GM12878 (cell line): ENCODE measurements at regions not wholly inside any gene's neighbourhood (a gene's known extent, or its start where the extent isn't known, plus 50 kb on each side); places are given as distances from the start of the nearest gene placed in this dataset.

Experiments used
- ATAC-seq: fragments of 200-7000 bp; cut with Tn5 transposase; 3 replicates; pipeline ENCODE4 v1.9.1; 2020; ENCODE audit warnings: mild to moderate bottlenecking, moderate library complexity
- BruUV-seq: library from RNA; stranded (reverse); fragments of 400-500 nt; replicated peaks from 2 replicates; lab custom pipeline; 2021; lab: Mats Ljungman, UMichigan
- CTCF ChIA-PET: fragments of 300-600 bp; sonication (Branson Sonifier 250); formaldehyde crosslinking; extraction: SDS; loops from one replicate; lab custom pipeline; 2021; ENCODE audit warnings: inconsistent platforms; lab: Yijun Ruan, JAX
- POLR2A ChIA-PET: fragments of 350-600 bp; formaldehyde crosslinking; extraction: SDS; loops from one replicate; lab custom pipeline; 2021; ENCODE audit warnings: inconsistent platforms; lab: Charles Lee
- RAD21 ChIA-PET: fragments of 300-600 bp; sonication (Branson Sonifier 250); formaldehyde crosslinking; loops from one replicate; lab custom pipeline; 2023; ENCODE audit warnings: antibody characterized with exemption; ENCODE audit not compliant: unreplicated experiment; lab: Charles Lee
- SMC1A ChIA-PET: fragments of 300-600 bp; sonication (Branson Sonifier 250); formaldehyde crosslinking; loops from one replicate; lab custom pipeline; 2023; ENCODE audit not compliant: unreplicated experiment, uncharacterized antibody; lab: Charles Lee
- DNase-seq: peaks from one replicate; pipeline ENCODE4 v3.0.0-alpha.2; 2011; ENCODE audit warnings: low read depth, low spot score
- FAIRE-seq: peaks from 3 replicates; lab custom pipeline; 2011; peaks lifted over from hg19 to GRCh38; lab: Jason Lieb, UNC
- H2AFZ ChIP-seq: 2 replicates; pipeline ENCODE4 v1.6.0; 2011; ENCODE audit warnings: low read depth, low read length, control low read depth; ENCODE audit not compliant: control insufficient read depth
- H3K27ac ChIP-seq: 2 replicates; pipeline ENCODE4 v1.5.1; 2011; ENCODE audit warnings: control low read depth; ENCODE audit not compliant: control insufficient read depth, insufficient read depth
- H3K27me3 ChIP-seq, 2 experiments: replicated peaks in 1 of 2; 2 replicates each; pipeline versions ENCODE4 v1.6.0 to v1.6.1; 2011; ENCODE audit warnings: low read length in 1 of 2; ENCODE audit not compliant: control insufficient read depth in 2 of 2, insufficient read depth in 2 of 2
- H3K36me3 ChIP-seq, 2 experiments: 2 replicates each; pipeline ENCODE4 v1.5.1; 2011; ENCODE audit warnings: low read length in 1 of 2; ENCODE audit not compliant: control insufficient read depth in 2 of 2, insufficient read depth in 2 of 2
- H3K4me1 ChIP-seq: 2 replicates; pipeline ENCODE4 v1.6.1; 2011; ENCODE audit warnings: mild to moderate bottlenecking, low read length, moderate library complexity, mixed read lengths; ENCODE audit not compliant: control insufficient read depth, insufficient read depth
- H3K4me2 ChIP-seq: 2 replicates; pipeline ENCODE4 v1.6.0; 2011; ENCODE audit warnings: control low read depth; ENCODE audit not compliant: control insufficient read depth, insufficient read depth
- H3K4me3 ChIP-seq: fragments of 200-600 bp; sonication (generic); 2 replicates; pipeline ENCODE4 v1.5.1; 2016
- H3K79me2 ChIP-seq: 2 replicates; pipeline ENCODE4 v1.6.0; 2011; ENCODE audit warnings: low read length; ENCODE audit not compliant: control insufficient read depth, insufficient read depth
- H3K9ac ChIP-seq: 2 replicates; pipeline ENCODE4 v1.8.0; 2011; ENCODE audit warnings: low read length, control low read depth, mixed read lengths; ENCODE audit not compliant: control insufficient read depth, insufficient read depth
- H3K9me3 ChIP-seq: replicated peaks from 3 replicates; pipeline ENCODE4 v1.5.1; 2011; ENCODE audit warnings: mild to moderate bottlenecking, low read length; ENCODE audit not compliant: control insufficient read depth, insufficient read depth
- H4K20me1 ChIP-seq: 2 replicates; pipeline ENCODE4 v1.6.0; 2011; ENCODE audit not compliant: control insufficient read depth, insufficient read depth
- BACH1 ChIP-seq: fragments of 450-650 bp; IDR thresholded peaks from 2 replicates; pipeline ENCODE4 v1.6.1; 2017; ENCODE audit warnings: mild to moderate bottlenecking, borderline replicate concordance
- BCL3 ChIP-seq: IDR thresholded peaks from 2 replicates; pipeline ENCODE4 v1.6.1; 2011; ENCODE audit warnings: borderline replicate concordance, low read depth, mild to moderate bottlenecking, moderate library complexity, low read length; ENCODE audit not compliant: insufficient read depth, poor library complexity, severe bottlenecking
- BRCA1 ChIP-seq: IDR thresholded peaks from 2 replicates; pipeline ENCODE4 v1.6.1; 2011; ENCODE audit warnings: low read depth, low read length, improper control_type of control experiment
- CBX5 ChIP-seq: sonication (generic); IDR thresholded peaks from 2 replicates; pipeline ENCODE4 v1.6.1; 2016; ENCODE audit warnings: low read depth, moderate library complexity, mild to moderate bottlenecking, inconsistent platforms
- CREB1 ChIP-seq: IDR thresholded peaks from 2 replicates; pipeline ENCODE4 v1.6.1; 2012; ENCODE audit warnings: low read depth, mild to moderate bottlenecking, inconsistent platforms
- KAT2A ChIP-seq: conservative IDR thresholded peaks from 2 replicates; pipeline ENCODE4 v1.6.1; 2011; ENCODE audit warnings: low read depth, low read length; ENCODE audit not compliant: control insufficient read depth
- POLR2AphosphoS2 ChIP-seq: IDR thresholded peaks from 2 replicates; pipeline ENCODE4 v1.6.1; 2011; ENCODE audit warnings: low read depth, mild to moderate bottlenecking, low read length, improper control_type of control experiment, moderate library complexity
- RELA ChIP-seq: fragments of 450-650 bp; IDR thresholded peaks from 2 replicates; pipeline ENCODE4 v1.8.0; 2014; ENCODE audit warnings: borderline replicate concordance; ENCODE audit not compliant: partially characterized antibody
- REST ChIP-seq: IDR thresholded peaks from 2 replicates; pipeline ENCODE4 v1.6.1; 2012; ENCODE audit warnings: mild to moderate bottlenecking, low read depth, low read length
- SMARCA5 ChIP-seq: fragments of 450-650 bp; IDR thresholded peaks from 2 replicates; pipeline ENCODE4 v1.6.1; 2017; ENCODE audit warnings: mild to moderate bottlenecking
- ZNF384 ChIP-seq: IDR thresholded peaks from 2 replicates; pipeline ENCODE4 v1.6.1; 2012; ENCODE audit warnings: low read depth, mild to moderate bottlenecking, low read length, improper control_type of control experiment, borderline replicate concordance
- ZNF687 ChIP-seq: fragments of 450-650 bp; IDR thresholded peaks from 2 replicates; pipeline ENCODE4 v1.6.1; 2017; ENCODE audit warnings: mild to moderate bottlenecking, moderate library complexity
- WGBS: methylation state at CpG from one replicate; pipeline ENCODE4 v1.1.6; 2016; ENCODE audit warnings: low lambda C conversion rate; ENCODE audit not compliant: insufficient replicate concordance, insufficient coverage; ENCODE audit errors: missing lambda C conversion rate; 5-methylcytosine and 5-hydroxymethylcytosine counted together
- in situ Hi-C: fragments of 300-500 bp; cut with MboI; formaldehyde crosslinking; loops from 9 replicates; pipeline ENCODE4 v1.14.3; 2018; ENCODE audit warnings: mixed read lengths
- intact Hi-C: fragments of 100-400 bp; cut with micrococcal nuclease; formaldehyde crosslinking; loops from one replicate; pipeline ENCODE4 v1.14.2; 2022; ENCODE audit not compliant: unreplicated experiment

- TF ChIP-seq BRCA1 (no peak), POLR2AphosphoS2 (no peak)
Measured at GRCh38 chr11:41522899-41523672, 63.6 kb upstream of the LRRC4C start (continued).

- WGBS = 21% methylated on average over 3 of the region's 3 CpGs
- DNase-seq (no peak), ATAC-seq (no peak), FAIRE-seq (no peak)
- RAD21 ChIA-PET = no interaction called here
- Histone ChIP-seq H3K27me3 (no peaks in the 10 kb centered on the region), H3K4me2 (no peak overlapping the region), H3K4me1 (no peaks in the 10 kb centered on the region), H3K9me3 (no peaks in the 10 kb centered on the region), H4K20me1 (no peaks in the 10 kb centered on the region), H2AFZ (no peak overlapping the region), H3K9ac (no peak overlapping the region), H3K27ac (no peak overlapping the region), H3K36me3 (no peaks in the 10 kb centered on the region), H3K79me2 (no peaks in the 10 kb centered on the region), H3K4me3 (no peak overlapping the region)
- POLR2A ChIA-PET = no interaction called here
- intact Hi-C loops = no loop called here
- SMC1A ChIA-PET = no interaction called here
- BruUV-seq = no TSS peak
- CTCF ChIA-PET = no interaction called here
- in situ Hi-C loops = no loop called here
- no peak for TF ChIP-seq ZNF687
- no peak for TF ChIP-seq KAT2A
- TF ChIP-seq CREB1 = no peak
- no peak for TF ChIP-seq SMARCA5
- no peak for TF ChIP-seq BCL3
- no peak for TF ChIP-seq ZNF384
- no peak for TF ChIP-seq CBX5
- TF ChIP-seq BRCA1 = no peak
- TF ChIP-seq BACH1 = no peak
- TF ChIP-seq RELA = no peak
- no peak for TF ChIP-seq REST
Measured at GRCh38 chr11:41527530-41527929, 68.1 kb upstream of the LRRC4C start.
